ENCODE measurements at regions not wholly inside any gene's neighbourhood (a gene's known extent, or its start where the extent isn't known, plus 50 kb on each side); places are given as distances from the start of the nearest gene placed in this dataset.
"Not testable (repeated sequence)": the region's sequence is repeated elsewhere in the genome, so short reads cannot be mapped to it uniquely, and the experiment has no call there.

- H3K27ac ChIP-seq; DNase-seq; H3K4me3 ChIP-seq; H3K36me3 ChIP-seq; ATAC-seq; H3K4me1 ChIP-seq; H3K27me3 ChIP-seq; H3K9me3 ChIP-seq; intact Hi-C loops (cut with DNase I): not testable (repeated sequence)
- WGBS, 4 donors = 79 to 82% (median 80%) methylated on average over 2 of the region's 2 CpGs
These were observed 126.4 kb downstream of the CCDC74A start for GRCh38 chr2:131654107-131654506.

GRCh38 chr2:131656816-131657633, 129.3 kb downstream of the CCDC74A start:
- no peak overlapping the region for H3K27ac ChIP-seq
- ATAC-seq = no peak
- H3K27me3 ChIP-seq = peaks cover 0 to 7% (median 0%) of the 10 kb centered on the region in 9 donors
- intact Hi-C loops (cut with DNase I) = no loop called here
- H3K9me3 ChIP-seq = no peaks in the 10 kb centered on the region
- H3K36me3 ChIP-seq = no peaks in the 10 kb centered on the region
- no peak overlapping the region for H3K4me3 ChIP-seq
- DNase-seq = peak in 1 of 5 donors; percentile 55
- H3K4me1 ChIP-seq = peaks cover 0 to 4% (median 0%) of the 10 kb centered on the region in 12 donors
- WGBS, 4 donors = 92 to 94% (median 93%) methylated on average over 31 to 32 of the region's 32 CpGs
- TF ChIP-seq POLR2A (IDR thresholded peaks at IDR 0.05) = no peak
- no peak for TF ChIP-seq CTCF (IDR thresholded peaks at IDR 0.05)

- Histone ChIP-seq H3K4me3 (no peak overlapping the region), H3K9me3 (no peaks in the 10 kb centered on the region), H3K27me3 (peaks cover 0 to 7% (median 0%) of the 10 kb centered on the region in 9 donors), H3K36me3 (no peaks in the 10 kb centered on the region), H3K4me1 (peaks cover 0 to 4% (median 0%) of the 10 kb centered on the region in 12 donors), H3K27ac (no peak overlapping the region)
- no peak for ATAC-seq
- DNase-seq = peak in 2 of 5 donors; percentile 17 to 52
- 95 to 97% (median 96%) methylated on average over 28 to 49 of the region's 49 CpGs for WGBS, 4 donors
- intact Hi-C loops (cut with DNase I) = no loop called here
- no peak for TF ChIP-seq CTCF (IDR thresholded peaks at IDR 0.05)
- no peak for TF ChIP-seq POLR2A (IDR thresholded peaks at IDR 0.05)
These were observed 130.4 kb downstream of the CCDC74A start for GRCh38 chr2:131657895-131658768.

DNA sequence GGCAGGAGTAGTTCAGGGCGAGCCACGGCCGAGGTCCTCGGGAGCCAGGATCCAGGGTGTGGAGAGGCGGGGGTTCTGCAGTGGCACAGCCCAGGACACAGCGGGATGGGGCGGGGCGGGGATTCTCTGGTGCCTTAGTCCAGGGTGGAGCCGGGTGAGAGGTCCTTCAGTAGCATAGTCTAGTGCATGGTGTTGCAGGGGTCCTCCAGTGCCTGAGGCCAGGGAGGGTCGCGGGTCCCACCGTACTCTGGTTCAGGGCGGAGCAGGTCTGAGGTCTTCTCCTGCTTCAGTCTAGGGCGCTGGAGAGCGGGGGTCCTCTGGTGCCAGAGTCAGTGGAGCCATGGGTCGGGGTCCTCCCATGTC, 131.1 kb downstream of the CCDC74A start:
- peaks cover 0 to 4% (median 0%) of the 10 kb centered on the region in 12 donors for H3K4me1 ChIP-seq
- no peak for TF ChIP-seq CTCF (IDR thresholded peaks at IDR 0.05)
- TF ChIP-seq POLR2A (IDR thresholded peaks at IDR 0.05) = no peak
- H3K27me3 ChIP-seq = peaks cover 0 to 7% (median 0%) of the 10 kb centered on the region in 9 donors
- H3K4me3 ChIP-seq = no peak overlapping the region
- peak overlapping the region in 1 of 12 donors; percentile 50 for H3K27ac ChIP-seq
- H3K36me3 ChIP-seq = no peaks in the 10 kb centered on the region
- ATAC-seq = no peak
- peak in 2 of 5 donors; percentile 16 to 52 for DNase-seq
- no peaks in the 10 kb centered on the region for H3K9me3 ChIP-seq
- 93 to 96% (median 94%) methylated on average over 13 to 16 of the region's 16 CpGs for WGBS, 4 donors
- intact Hi-C loops (cut with DNase I) = no loop called here

All from heart left ventricle (tissue), 16 donors.